ENCODE measurements at regions not wholly inside any gene's neighbourhood (a gene's known extent, or its start where the extent isn't known, plus 50 kb on each side); places are given as distances from the start of the nearest gene placed in this dataset.
A peak's percentile ranks its signal among the peaks of the same experiment; 100 is the strongest.

DNA sequence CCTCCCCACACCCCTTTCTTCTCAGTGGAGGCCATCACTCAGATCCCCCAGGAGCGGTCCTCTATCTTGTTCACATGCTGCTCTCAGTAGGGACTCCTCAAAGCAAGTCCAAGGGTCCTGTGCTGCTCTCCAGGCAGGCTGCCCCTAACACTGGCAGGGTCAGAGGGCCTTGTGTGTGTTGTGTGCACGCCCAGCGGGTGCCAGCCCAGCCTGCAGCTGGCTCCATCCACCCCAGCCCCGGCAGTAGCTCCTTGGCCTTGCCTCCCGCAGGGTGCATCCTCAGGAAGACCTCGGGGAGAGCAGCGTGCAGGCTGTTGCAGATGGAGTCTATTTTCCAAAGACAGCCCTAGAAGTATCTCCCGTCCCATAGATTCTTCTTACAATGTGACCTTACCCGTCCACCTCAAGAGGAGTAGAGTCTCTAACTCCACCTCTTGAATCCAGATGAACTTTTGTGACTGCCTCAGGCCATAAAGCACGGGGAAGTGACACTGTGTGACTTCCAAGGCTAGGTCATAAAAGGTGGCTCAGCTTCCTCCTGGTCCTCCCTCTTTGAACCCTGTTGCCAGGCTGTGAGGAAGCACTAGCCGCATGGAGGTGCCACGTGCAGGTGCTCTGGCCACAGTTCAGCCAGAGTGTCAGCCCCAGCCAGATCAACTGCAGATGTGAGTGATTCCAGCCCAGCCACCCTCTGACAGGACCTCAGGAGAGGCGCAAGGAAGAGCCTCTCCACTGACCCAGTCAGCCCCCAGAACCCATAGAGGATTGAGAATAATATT, 531.6 kb downstream of the SHQ1 start:
- H3K4me3 ChIP-seq (ENCODE audit: control insufficient read depth, low read depth, low read length): no peak overlapping the region
- TF ChIP-seq, protein P1, sequence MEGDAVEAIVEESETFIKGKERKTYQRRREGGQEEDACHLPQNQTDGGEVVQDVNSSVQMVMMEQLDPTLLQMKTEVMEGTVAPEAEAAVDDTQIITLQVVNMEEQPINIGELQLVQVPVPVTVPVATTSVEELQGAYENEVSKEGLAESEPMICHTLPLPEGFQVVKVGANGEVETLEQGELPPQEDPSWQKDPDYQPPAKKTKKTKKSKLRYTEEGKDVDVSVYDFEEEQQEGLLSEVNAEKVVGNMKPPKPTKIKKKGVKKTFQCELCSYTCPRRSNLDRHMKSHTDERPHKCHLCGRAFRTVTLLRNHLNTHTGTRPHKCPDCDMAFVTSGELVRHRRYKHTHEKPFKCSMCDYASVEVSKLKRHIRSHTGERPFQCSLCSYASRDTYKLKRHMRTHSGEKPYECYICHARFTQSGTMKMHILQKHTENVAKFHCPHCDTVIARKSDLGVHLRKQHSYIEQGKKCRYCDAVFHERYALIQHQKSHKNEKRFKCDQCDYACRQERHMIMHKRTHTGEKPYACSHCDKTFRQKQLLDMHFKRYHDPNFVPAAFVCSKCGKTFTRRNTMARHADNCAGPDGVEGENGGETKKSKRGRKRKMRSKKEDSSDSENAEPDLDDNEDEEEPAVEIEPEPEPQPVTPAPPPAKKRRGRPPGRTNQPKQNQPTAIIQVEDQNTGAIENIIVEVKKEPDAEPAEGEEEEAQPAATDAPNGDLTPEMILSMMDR (IDR thresholded peaks at IDR 0.05; ENCODE audit: control insufficient read depth, insufficient read depth, low read depth, low read length, missing control alignments): no peak
- DNase-seq (ENCODE audit: low read depth): no peak

DNA sequence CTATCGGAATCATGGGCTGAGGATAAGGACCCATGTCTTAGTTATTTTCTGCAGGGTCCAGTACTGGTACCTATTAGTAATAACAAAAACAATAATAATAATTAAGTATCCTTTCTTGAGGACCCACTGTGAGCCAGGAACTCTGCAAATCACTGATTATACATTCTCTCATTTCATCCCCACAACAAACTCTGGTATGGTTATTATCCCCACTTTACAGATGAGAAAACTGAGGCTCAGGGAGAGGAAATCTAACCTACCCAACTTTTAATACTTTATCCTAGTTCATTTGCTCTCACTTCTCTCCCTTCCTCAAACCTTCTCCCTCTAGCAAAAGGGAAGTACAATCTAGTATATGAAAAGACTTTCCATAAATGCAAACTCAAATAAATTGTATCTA, 528.4 kb upstream of the PROK2 start:
- DNase-seq (ENCODE audit: low read depth): no peak
- no peak overlapping the region for H3K4me3 ChIP-seq (ENCODE audit: control insufficient read depth, low read depth, low read length)
- TF ChIP-seq, protein P1 (IDR thresholded peaks at IDR 0.05; ENCODE audit: control insufficient read depth, insufficient read depth, low read depth, low read length, missing control alignments): no peak

DNA sequence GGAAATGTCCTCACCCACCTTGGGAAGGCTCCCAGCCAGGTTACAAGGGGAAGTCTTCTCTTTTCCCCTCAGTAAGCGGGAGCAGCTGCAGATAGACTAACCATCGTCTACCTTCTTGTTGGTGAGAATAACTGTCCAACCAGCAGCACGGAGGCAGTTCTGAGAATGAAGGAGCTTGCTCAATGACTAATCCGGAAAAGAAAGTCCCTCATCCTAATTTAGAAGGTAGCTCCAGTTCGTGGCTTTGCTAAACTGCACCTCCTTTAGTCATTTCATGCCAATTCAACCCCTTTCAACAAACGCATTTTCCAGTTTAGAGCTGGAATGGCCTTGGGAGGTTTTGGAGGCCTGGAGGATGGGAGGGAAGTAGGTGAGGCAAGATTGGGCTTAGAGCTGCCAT, 527.4 kb upstream of the PROK2 start:
- TF ChIP-seq, protein P1 (IDR thresholded peaks at IDR 0.05; ENCODE audit: control insufficient read depth, insufficient read depth, low read depth, low read length, missing control alignments): no peak
- no peak overlapping the region for H3K4me3 ChIP-seq (ENCODE audit: control insufficient read depth, low read depth, low read length)
- no peak for DNase-seq (ENCODE audit: low read depth)

DNA sequence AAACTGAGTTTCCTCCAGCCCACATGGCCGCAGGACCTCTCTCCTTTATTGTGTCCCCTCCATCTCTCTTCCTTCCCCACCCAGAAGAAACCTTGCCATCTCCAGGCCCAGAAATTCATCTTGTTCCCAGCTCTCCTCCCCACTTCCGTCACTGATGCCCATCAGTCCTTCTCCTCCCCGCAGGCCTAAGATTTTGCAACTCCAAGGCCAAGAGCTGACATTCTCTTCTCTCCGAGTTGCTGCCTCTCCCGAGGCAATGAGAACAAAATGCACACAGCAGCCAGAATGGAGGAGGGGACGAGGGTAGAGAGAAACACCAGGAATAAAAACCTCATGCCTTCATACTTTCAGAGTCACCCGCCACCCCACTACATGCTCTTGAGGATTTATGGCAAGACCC, 526.5 kb upstream of the PROK2 start:
- TF ChIP-seq, protein P1 (IDR thresholded peaks at IDR 0.05; ENCODE audit: control insufficient read depth, insufficient read depth, low read depth, low read length, missing control alignments): no peak
- no peak overlapping the region for H3K4me3 ChIP-seq (ENCODE audit: control insufficient read depth, low read depth, low read length)
- no peak for DNase-seq (ENCODE audit: low read depth)

DNA sequence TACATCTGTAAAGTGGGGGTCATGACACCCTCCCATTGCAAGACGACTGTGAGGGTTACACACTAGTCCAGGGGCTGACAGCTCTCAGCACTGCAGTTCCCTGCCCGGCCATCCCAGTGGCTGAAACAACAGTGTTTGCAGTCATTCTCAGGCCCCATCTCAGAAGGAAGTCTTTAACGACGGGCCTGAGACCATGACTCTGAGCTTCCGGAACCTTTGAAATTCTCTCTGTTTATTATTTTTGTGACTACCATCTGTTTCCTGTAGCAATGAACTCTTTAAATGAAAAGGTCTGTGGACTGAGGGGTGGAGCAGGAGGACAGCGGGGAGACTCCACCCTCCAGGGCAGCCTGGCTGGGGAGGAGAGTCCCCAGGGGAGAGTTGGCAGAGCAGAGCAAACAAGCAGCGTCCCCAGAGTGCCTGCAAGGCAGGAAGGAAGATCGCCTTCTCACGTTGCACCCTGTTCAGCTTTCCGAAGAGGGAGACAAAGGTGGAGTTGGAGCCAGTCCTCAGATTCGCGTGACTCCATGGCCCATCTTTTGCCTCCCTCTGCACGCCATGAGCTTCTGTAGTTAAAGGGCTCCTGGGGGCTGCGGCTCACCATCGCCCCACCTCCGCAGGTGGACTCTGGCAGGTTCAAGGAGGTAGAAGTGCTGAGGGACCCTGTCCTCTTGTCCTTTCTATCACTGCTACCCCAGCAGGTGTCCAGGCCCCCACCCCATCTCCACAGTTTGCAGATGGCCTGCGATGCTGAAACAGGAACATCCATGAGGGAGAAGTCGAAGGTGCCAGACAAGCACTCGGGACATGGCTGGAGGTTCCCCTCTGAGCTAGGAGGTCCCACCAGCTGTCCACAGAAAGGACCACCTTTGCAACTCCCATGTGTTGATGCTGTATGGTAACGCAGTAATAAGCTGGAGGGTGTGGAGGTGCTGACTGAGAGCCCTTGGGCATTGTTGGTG, 525.8 kb upstream of the PROK2 start:
- H3K4me3 ChIP-seq (ENCODE audit: control insufficient read depth, low read depth, low read length): no peak overlapping the region
- TF ChIP-seq, protein P1 (IDR thresholded peaks at IDR 0.05; ENCODE audit: control insufficient read depth, insufficient read depth, low read depth, low read length, missing control alignments): no peak
- peak; percentile 34 for DNase-seq (ENCODE audit: low read depth)

DNA sequence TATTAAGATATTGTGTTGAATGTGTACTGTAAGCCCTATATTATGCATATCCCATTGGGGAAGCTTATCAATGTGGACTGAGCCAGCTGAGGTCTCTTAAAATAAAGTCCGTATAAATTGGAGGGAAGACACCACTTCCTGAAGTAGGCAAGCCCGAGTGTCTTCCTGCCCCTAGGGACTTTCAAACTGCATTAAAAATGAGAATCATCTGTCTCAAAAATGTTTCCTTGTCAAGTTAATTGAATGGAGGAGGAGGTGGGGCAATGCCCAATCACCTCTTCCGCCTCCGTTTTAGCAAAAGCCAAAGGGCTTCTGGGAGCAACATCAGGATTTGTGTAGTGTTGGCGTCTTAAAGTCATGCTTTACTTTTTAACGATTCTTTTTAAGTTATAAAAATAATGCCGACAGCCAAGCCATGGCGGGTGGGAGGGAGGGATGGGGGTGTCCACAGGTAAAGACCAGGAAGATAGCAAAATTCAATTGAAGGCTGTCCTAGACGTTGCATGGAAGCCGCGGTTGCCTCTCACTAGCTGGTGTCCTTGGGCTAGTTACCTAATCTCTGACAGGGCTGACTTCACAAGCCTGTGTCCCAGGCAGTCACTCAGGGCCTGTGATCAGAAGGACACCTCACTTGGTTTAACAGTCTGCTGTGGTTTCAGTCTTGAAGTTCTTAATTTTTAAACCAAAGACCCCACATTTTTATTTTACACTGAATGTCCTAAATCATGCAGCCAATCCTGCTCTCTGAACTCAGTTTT, 524.9 kb upstream of the PROK2 start:
- H3K4me3 ChIP-seq (ENCODE audit: control insufficient read depth, low read depth, low read length): no peak overlapping the region
- TF ChIP-seq, protein P1 (IDR thresholded peaks at IDR 0.05; ENCODE audit: control insufficient read depth, insufficient read depth, low read depth, low read length, missing control alignments): no peak

More for the DNA sequence above, 524.9 kb upstream of the PROK2 start:
- no peak for DNase-seq (ENCODE audit: low read depth)

All from AG09309 (cell line).